BJ (cell line): ENCODE measurements at regions not wholly inside any gene's neighbourhood (a gene's known extent, or its start where the extent isn't known, plus 50 kb on each side); places are given as distances from the start of the nearest gene placed in this dataset. TPM values are rescaled to one million over a fixed set of nuclear protein-coding genes. Genes with fewer than 3 reads are reported as not detected.

Experiments used
- CTCF ChIA-PET: fragments of 350-600 bp; formaldehyde crosslinking; extraction: SDS; loops from one replicate; lab custom pipeline; 2021; ENCODE audit warnings: antibody characterized with exemption, inconsistent platforms; lab: Yijun Ruan, JAX
- POLR2A ChIA-PET: fragments of 300-600 bp; sonication (Branson Sonifier 250); formaldehyde crosslinking; extraction: SDS; loops from one replicate; lab custom pipeline; 2021; ENCODE audit warnings: antibody characterized with exemption; lab: Charles Lee
- DNase-seq: peaks from one replicate; pipeline ENCODE4 v3.0.0-alpha.2; 2011; ENCODE audit warnings: low read depth
- H3K27me3 ChIP-seq: 2 replicates; pipeline ENCODE4 v1.6.0; 2011; ENCODE audit warnings: low read length; ENCODE audit not compliant: control insufficient read depth, insufficient read depth
- H3K36me3 ChIP-seq: 2 replicates; pipeline ENCODE4 v1.5.1; 2011; ENCODE audit warnings: low read length; ENCODE audit not compliant: control insufficient read depth, insufficient read depth
- H3K4me3 ChIP-seq: 2 replicates; pipeline ENCODE4 v1.5.1; 2011; ENCODE audit warnings: low read depth, mild to moderate bottlenecking, control low read depth, low read length
- small RNA-seq: library from RNA; depleted of rRNA; stranded (forward); fragments of <200 nt; gene quantifications from one replicate; pipeline ENCODE3, GENCODE V24; 2012; ENCODE audit warnings: low replicate concordance, low read depth; ENCODE audit not compliant: insufficient read length
- TF ChIP-seq, protein P1 (sequence below): IDR thresholded peaks from 2 replicates; pipeline ENCODE4 v1.5.1; 2011; ENCODE audit warnings: low read depth, mild to moderate bottlenecking, control low read depth, inconsistent platforms, low read length, moderate library complexity; ENCODE audit not compliant: insufficient read depth

DNA sequence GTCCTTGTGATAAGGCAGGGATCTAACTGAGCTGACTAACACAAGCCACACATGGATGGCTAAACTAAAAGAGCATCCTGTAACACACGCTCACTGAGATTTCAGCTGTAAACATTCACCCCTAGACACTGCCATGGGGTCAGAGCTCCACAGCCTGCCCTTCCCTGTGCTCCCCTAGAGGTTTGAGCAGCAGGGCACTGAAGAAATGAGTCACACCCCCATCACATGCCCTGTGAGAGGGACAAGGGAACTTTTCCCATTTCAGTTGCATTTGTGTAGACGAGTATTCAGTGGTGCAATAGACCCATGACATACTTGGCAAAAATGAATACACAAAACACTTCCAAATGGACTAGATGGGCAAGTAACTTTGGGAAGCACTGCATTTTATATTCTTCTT is 402.4 kb upstream of the LRRTM1 start:
- TF ChIP-seq, protein P1, sequence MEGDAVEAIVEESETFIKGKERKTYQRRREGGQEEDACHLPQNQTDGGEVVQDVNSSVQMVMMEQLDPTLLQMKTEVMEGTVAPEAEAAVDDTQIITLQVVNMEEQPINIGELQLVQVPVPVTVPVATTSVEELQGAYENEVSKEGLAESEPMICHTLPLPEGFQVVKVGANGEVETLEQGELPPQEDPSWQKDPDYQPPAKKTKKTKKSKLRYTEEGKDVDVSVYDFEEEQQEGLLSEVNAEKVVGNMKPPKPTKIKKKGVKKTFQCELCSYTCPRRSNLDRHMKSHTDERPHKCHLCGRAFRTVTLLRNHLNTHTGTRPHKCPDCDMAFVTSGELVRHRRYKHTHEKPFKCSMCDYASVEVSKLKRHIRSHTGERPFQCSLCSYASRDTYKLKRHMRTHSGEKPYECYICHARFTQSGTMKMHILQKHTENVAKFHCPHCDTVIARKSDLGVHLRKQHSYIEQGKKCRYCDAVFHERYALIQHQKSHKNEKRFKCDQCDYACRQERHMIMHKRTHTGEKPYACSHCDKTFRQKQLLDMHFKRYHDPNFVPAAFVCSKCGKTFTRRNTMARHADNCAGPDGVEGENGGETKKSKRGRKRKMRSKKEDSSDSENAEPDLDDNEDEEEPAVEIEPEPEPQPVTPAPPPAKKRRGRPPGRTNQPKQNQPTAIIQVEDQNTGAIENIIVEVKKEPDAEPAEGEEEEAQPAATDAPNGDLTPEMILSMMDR, result no peak
- ChIA-PET CTCF (no interaction called here), POLR2A (no interaction called here)
- no peak overlapping the region for H3K4me3 ChIP-seq
- H3K27me3 ChIP-seq, result no peaks in the 10 kb centered on the region
- DNase-seq, result no peak
- no peaks in the 10 kb centered on the region for H3K36me3 ChIP-seq

DNA sequence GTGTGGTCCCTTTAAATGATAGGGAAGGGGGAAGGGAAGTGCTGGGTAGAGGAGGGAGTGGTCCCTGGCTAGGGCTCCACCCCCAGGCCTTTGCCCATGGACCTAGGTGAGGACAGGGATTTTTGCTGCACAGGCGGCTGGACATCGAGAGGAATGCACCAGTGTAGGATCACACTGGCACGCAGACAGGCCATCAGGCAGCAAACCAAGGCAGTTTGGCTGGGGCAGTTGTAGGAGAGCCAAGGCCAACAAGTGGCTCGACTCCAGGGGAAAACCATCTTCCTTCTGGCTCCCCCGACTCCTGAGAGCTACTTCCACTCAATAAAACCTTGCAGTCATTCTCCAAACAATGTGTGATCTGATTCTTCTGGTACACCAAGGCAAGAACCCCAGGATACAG is 402.0 kb upstream of the LRRTM1 start:
- Histone ChIP-seq H3K4me3 (no peak overlapping the region), H3K36me3 (no peaks in the 10 kb centered on the region), H3K27me3 (no peaks in the 10 kb centered on the region)
- no peak for DNase-seq
- POLR2A ChIA-PET, result no interaction called here
- CTCF ChIA-PET, result no interaction called here
- TF ChIP-seq, protein P1, result no peak

DNA sequence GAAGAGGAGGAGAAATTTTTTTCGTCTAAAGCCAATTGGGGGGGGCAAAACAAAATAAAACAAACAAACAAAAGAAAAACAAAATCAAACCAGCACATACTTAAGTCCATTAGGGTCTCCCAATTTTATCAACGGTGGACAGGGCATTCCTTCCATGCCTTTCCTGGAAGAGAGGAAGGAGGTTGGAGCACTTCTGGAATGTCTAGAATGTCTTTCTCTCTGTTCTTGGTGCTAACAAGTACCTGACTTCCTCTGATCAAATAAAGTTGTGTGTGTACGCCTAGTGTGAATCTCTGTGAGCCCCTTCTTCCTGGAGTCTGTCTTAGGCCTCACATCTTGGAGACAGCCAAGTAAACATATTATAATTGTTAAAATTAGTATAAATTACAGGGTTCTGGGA is 399.0 kb upstream of the LRRTM1 start:
- no peaks in the 10 kb centered on the region for H3K27me3 ChIP-seq
- CTCF ChIA-PET, result no interaction called here
- POLR2A ChIA-PET, result no interaction called here
- no peak for DNase-seq
- no peaks in the 10 kb centered on the region for H3K36me3 ChIP-seq
- H3K4me3 ChIP-seq, result no peak overlapping the region
- TF ChIP-seq, protein P1, result no peak

DNA sequence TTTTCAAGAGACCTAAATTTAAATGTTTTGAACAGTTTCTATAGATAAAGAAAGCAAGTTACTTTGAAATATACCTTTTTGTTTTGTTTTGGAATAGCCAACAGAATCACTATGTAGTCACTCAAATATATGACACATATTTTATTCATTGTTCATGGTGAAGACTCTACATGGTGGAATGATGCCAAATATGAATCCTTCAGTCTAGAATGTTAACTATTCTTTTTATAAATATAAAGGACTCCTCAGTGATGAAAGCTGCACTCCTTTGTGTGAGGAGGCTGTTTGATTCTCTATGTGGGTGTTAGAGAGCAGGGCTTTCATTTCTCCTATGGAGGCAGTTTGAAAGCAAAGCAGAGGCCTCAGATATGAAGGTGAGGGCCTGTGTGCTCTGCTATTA is 396.4 kb upstream of the LRRTM1 start:
- no peak for DNase-seq
- POLR2A ChIA-PET, result no interaction called here
- H3K4me3 ChIP-seq, result no peak overlapping the region
- H3K27me3 ChIP-seq, result no peaks in the 10 kb centered on the region
- CTCF ChIA-PET, result no interaction called here
- H3K36me3 ChIP-seq, result no peaks in the 10 kb centered on the region
- TF ChIP-seq, protein P1, result no peak

Small RNA genes lying in the stretch of these regions (small RNA-seq; reads per million reads assigned to genes)
- gene AC013262.1 (not detected), gene AC138623.1 (not detected), gene RF00019 (not detected), gene RN7SL201P (not detected), gene RNA5SP99 (not detected), gene RNU6-1312P (not detected), gene RNU6-685P (not detected), gene RPL37P10 (not detected)
